GM18508 (cell line): ENCODE measurements at regions not wholly inside any gene's neighbourhood (a gene's known extent, or its start where the extent isn't known, plus 50 kb on each side); places are given as distances from the start of the nearest gene placed in this dataset.
"Not testable (repeated sequence)": the region's sequence is repeated elsewhere in the genome, so short reads cannot be mapped to it uniquely, and the experiment has no call there.

Experiments
- ATAC-seq: cut with Tn5 transposase; IDR thresholded peaks from one replicate; pipeline ENCODE4 v1.9.1; 2021; ENCODE audit warnings: moderate number of reproducible peaks; ENCODE audit not compliant: insufficient read depth, unreplicated experiment

DNA sequence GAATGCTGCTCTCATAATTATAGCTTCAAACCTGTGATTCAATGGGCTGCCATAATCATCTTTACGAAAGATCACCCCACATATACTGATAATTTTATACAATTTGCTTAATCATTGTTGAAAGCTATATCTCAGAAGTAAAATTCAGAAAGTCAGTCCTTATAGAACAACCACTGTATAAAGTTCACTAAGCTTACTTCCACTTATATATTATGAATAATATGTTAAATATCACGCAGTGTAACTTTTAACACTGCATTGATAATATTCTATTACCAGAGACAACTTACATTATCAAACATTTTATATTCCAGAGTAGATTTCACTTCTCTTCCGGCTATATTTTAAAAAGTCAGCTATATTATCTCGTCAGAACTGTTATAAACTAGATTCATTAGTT lies 550.1 kb upstream of the PCDH20 start:
- ATAC-seq, result no peak

DNA sequence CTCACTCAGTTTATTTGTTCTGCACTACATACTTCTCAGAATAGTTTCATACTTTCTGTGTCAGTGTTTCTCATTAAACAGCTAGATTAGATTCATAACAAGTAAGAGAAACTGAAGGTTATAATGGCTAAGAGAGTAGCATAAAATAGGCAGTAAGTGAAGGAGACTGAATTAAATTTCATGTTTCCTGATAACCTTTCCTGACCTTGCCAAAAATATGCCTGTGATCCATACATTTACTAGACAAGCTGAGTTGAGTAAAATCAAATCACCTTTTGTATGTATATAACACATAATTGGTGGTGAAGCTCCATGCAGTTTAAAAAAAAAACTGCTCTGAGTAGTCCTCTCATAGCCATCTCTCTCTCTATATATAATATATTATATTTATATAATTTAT lies 545.3 kb upstream of the PCDH20 start:
- ATAC-seq, result no peak

DNA sequence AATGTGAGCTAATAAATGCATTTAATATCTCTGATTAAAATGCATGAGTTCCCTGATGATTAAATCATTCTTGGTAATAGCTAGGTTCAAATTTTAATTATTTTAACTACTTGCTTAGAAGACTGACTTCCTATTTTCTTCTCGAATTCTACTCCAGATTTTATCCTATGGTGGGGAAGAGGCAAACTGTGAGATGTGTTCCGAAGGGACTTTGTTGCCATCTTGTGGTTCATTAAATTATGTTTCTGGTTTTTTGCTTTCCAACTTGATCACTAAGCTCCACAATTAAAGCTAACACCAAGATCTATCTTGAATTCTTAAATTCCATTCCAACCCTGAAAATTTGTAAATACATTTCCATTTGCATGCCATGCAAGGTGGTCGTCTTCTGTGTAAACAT lies 538.4 kb upstream of the PCDH20 start:
- no peak for ATAC-seq

DNA sequence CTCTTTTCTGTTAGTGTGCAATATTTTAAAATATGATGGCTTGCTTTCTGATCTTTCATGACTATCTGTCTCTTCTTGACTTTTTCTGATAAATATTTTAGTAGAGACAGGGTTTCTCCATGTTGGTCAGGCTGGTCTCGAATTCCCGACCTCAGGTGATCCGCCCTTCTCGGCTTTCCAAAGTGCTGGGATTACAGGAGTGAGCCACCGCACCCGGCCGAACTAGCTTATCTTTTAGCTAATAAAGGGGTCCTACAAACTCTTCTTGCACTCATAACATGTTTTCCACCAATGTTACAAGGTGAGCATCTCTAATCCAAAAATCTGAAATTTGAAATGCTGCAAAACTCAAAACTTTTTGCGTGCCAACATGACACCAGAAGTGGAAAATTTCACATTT lies 535.2 kb upstream of the PCDH20 start:
- no peak for ATAC-seq

DNA sequence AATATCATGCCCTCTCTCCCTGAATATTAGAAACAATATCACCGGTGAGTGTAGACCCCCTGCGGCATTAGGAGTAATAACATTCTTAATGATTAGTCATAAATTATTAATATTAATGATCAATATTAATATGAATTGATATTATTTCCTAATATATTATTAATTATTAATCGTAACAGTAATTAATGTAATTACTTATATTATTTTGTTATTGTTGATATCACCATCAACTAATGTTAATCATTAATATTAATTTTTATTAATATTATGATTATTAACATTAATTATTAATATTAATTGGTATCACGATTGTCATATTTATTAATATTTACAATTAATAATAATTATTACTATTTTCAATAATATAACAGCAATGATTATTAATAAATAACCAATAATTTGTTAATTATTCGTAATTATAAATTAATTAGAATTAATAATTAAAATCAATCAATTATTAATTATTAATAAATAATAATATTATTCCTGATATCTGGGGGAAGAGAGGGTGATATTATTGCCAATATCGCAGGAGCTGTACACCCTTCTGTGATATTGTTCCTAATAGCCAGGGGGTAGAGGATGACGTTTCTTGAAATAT lies 528.8 kb upstream of the PCDH20 start:
- ATAC-seq, result no peak

DNA sequence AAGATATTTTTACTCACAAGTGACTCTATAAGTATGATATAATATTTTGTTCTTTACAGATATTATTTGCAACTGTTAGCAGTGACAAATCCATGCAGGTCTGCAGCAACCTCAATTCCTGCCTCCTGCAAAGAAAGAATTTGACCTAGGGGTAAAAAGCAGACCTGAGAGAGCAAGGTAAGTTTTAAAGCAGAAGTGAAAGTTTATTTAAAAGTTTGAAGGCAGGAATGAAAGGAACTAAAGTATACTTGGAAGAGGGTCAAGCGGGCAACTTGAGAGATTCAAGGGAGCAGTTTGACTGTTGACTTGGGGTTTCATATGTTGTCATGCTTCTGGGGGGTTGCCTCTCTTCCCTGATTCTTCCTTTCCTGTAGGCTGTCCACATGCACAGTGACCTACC lies 520.1 kb upstream of the PCDH20 start:
- no peak for ATAC-seq

DNA sequence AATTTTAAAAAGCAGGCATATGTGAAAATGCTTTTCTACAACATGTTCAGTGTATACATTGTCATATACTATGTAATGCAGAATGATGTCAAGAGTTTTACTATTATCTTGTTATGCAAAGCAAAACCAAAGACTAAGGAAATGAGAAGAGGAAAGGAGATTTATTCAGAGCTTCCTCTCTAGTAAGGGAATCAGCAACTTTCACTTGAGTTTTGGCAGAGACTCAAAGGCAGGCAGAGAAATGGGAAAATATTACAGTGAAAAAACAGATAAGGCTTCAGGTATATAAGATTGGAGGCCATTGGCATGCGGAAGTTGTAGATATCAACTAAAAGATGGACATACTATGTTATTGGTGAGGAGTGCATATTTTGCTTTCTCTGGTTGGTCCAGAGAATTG lies 512.0 kb upstream of the PCDH20 start:
- ATAC-seq, result no peak

DNA sequence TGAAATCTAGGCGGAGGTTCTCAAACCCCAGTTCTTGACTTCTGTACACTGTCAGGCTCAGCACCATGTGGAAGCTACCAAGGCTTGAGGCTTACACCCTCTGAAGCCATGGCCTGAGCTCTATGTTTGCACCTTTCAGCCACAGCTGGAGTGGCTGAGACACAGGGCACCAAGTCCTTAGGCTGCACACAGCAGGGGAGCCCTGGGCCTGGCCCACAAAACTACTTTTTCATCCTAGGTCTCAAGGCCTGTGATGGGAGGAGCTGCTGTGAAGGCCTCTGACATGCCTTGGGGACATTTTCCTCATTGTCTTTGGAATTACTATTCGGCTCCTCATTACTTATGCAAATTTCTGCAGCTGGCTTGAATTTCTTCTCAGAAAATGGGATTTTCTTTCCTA lies 503.2 kb upstream of the PCDH20 start:
- ATAC-seq, result no peak

DNA sequence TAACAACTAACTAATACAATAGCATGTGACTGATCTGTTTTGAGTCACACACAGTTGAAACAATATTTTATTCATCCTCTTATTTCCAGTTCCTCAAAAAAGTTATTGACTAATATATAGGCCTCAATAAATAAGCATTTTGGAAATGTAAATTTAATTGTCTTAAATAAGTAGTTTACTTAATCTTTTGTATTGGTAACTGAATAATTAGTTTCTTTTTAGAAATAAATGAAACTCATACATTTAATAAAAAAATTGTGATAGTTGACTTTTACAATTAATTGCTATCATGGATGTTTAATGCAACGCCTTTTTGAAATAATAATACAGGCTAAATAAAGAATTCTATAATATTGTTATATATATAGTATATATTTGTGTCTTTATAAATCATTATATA lies 500.8 kb upstream of the PCDH20 start:
- ATAC-seq, result no peak

DNA sequence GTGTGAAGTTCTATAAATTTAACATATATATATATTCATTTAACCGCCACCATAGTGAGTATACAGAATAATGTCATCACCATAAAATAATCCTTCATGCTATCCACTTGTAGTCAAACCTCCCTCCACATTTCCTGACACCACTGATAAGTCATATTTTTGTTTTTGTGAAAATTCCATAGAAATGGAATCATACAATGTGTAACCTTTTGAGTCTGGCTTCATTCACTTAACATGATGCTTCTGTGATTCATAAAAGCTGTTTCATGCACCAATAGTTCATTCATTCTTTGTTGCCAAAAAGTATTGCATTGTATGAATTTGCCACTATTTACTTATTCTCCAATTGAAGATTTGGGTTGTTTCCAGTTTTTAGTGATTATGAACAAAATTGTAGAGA lies 497.5 kb upstream of the PCDH20 start:
- ATAC-seq, result no peak

DNA sequence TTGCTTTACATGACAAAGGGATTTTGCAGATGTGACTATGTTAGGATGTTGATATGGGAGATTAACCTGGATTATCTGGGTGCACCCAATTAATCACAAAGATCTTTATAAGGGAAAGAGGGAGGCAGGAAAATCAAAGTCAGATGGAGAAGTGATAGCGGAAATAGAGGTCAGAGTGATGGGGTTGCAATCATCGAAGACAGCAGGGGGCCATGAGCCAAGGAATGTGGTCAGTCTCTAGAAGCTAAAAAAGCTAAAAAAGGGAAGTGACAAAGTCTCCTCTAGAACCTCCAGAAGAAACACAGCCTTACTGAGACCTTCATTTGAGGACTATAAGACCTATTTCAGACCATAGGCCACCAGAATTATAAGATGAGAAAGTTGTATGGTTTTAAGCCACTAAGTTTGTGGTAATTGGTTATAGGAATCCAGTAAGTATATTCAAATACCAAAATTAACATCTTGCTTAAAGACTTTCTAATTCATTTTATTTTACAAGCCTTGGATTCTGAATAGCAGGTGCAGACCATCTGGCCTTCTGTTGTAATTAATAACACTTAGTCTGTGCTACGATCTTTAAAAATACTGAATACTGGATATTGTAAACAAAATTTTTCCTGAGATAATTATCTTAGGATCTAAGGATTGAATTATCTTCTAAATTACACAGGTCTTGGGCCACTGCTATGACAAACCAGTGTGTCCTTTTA lies 493.4 kb upstream of the PCDH20 start:
- ATAC-seq, result no peak

DNA sequence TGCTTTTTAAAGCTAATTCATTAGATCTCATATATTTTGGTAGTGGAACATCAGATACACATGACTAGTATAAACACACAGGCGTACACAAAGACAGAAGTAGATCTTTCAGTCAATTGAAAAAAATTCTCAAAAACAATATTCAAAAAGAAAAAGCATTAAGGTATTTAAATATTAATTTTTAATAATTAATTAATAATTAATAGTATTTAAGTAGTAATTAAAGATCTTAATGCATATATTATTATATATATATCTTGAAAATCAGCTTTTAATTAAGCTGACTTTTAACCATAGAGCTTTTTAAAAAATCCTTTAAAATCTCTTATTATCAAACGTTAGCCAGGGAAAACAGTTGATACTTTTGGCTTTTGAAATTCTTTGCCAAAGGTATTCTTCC lies 489.4 kb upstream of the PCDH20 start:
- ATAC-seq, result no peak

DNA sequence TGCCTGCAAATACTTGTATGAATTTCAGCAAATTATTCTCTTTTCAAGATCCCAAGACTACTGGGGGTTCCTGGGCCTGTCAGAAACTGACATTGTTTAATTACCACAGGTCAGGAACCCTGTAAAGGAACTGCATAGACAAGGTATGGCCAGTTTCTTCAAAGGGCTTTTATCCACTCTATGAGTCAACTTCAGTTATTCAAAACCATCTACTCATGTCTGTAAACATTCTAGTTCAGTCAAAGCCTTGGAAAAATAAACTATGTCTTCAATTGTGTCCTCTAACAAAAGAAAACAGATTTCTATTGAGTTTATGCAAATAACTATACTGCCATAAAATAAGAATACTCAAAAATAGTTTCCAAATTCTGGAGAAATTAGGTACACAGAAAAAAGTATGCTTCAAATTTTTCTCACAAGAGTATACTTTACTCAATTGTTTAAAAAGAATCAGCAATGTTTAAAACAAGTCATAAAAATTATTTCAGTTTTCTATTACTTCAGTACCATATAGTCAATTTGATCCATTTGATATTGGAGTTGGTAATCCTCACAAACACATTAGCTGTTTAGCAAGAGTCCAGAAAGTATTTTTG lies 486.4 kb upstream of the PCDH20 start:
- ATAC-seq, result no peak

DNA sequence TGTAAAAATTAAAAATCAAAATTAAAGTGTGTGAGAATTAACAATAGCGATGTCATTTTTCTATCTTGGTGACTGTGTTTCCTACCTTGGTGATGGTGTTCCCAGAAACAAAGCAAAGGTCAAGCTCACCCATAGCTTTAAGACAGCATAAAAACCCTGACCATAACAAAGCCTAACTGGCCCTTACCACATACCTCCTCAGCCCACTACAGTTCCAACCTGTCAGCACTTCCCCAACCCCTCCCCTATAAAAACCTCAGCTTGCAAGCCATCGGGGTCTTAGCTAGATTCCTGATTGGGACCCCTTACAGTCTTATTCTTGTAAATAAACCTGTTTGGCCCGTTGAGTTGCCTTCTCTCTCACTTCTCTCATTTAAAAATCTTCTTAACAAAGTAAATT lies 484.4 kb upstream of the PCDH20 start:
- ATAC-seq, result no peak

DNA sequence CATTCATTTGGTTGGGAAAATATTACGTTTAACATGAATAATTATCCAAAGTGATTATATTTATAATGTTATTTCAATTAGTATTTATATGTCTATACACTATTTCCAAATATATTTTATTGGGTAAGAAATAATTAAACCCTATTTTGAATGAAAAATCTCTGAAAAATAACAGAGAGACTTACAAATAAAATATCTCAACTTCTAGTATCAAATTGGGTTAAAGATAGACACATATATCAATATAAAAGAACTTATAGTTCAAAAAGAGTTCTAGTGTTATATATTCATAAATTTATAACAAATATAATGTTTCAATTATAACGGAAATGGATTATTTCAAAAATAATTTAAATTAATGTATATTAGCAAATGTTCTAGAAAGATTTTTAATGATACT lies 482.6 kb upstream of the PCDH20 start:
- no peak for ATAC-seq

DNA sequence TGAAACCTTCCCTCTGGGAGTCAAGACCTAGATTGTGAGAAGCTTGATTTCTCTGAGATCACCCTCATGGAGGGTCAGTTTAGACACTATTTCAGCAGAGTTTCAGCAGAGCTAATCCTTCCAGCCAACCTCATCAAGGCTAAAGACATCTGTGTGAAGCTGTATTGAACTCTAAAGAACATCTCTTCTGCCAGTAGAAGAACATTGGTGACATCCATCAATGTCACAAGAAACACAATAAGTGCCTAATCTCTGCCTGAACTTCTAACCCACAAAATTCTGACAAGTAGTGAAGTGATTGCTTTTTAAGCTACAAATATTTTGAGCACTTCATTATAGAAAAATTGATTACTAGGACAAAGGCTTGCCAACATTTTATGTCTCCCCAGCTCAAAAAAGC lies 475.8 kb upstream of the PCDH20 start:
- ATAC-seq, result no peak

DNA sequence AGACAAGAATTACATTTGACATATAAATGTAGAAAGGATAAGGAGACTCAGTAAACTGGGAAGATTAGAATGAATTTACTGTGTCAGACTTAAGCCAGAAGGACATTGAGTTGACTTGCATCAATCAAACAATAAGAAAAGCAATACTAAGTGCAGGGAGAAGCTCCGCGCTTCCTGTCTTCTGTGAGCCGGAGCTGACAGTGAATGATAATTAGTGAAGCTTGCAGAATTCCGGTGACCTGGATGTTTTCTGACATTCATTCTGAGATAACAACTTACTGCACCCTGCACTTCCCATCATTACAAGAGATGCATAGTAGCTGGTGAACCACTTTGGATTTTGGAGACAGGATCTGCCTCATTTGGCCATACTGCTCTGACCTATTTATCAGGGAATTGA lies 469.2 kb upstream of the PCDH20 start:
- no peak for ATAC-seq

DNA sequence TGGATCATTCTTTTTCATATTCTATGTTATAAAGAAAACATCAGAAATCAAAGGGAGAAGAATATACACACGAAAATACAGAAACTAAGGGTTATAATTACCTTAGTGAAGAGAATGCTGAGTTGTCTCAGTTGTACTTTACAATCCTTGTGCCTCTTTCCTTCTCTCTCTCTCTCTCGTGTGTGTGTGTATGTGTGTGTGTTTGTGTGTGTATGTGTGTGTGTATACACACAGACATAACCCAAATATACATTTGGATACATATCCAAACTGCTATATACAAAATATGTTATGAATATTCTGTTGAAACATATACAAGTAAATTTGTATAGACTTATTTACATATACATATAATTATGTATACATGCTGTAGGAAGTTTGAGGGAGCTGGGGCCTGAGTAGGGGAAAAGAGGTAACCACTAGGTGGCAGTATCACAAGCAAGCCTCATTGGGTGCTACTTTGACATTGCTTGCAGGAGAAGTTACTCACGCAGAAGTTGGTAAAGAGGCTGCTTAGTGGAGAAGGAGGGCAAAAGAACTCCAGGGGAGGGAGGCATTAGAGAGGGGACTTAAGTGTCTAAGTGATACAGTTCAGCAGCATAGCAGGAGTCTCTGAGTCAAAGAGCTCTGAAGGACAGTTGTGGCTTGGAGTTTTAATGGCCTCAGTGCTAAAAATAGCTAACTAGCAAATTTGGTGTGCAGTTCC lies 465.1 kb upstream of the PCDH20 start:
- ATAC-seq, result no peak

DNA sequence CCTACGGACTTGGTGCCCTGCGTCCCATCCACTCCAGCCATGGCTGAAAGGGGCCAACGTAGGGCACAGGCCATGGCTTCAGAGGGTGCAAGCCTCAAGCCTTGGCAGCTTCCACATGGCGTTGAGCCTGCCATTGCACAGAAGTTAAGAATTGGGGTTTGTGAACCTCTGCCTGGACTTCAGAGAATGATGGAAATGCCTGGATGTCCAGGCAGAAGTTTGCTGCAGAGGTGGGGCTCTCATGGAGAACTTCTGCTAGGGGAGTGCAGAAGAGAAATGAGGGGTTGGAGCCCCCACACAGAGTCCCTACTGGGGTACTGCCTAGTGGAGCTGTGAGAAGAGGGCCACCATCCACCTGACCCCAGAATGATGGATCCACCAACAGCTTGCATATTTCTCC lies 462.9 kb upstream of the PCDH20 start:
- not testable (repeated sequence) for ATAC-seq

DNA sequence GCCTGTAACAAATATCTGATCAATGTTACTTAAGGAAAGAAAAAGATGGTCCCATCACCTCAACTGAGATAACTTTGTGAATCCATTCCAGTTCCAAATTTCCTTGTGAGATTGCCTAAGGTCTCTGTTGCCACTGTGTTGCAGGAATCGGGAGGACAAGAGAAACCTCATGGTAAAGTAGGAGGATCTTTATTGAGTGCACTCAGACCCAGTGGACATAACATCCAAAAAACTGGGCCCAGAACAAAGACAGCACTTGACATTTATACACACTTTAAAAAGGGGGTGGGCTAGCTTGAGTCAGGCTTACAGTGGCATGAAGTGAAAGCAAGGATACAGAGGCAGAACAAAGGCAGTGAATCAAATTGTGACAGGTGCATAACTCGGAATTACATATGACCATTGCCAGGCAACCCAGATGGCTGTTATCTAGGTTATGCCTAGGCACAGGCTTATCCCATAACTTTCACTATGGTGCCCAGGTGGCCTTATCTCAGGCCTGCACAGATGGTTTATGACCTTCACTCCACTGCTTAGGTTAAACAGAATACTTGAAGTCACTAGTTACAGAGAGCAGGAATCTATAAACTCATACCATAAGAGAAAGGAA lies 459.4 kb upstream of the PCDH20 start:
- ATAC-seq, result no peak

DNA sequence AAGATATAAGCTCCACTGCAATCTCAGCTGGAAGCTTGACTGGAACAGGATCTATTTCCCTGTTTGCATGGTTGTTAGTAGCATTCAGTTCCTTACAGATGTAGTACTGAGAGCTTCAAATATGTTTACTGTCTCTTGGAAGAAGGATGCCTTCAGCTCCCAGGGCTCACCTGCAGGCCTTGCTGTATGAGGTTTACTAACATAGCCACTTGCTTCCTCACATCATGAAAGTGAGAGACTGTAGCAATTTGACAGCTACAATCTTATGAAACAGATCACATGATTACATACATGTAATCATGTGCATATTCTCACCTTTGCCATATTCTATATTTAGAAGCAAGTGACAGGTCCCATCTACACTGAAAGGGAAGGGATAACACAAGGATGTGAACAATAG lies 458.1 kb upstream of the PCDH20 start:
- no peak for ATAC-seq
